PC-3 (cell line): ENCODE measurements at regions not wholly inside any gene's neighbourhood (a gene's known extent, or its start where the extent isn't known, plus 50 kb on each side); places are given as distances from the start of the nearest gene placed in this dataset.

Experiments used
- ATAC-seq: fragments of 200-7000 bp; cut with Tn5 transposase; 2 replicates; pipeline ENCODE4 v1.9.1; 2020; ENCODE audit warnings: mild to moderate bottlenecking, moderate library complexity
- BruUV-seq: library from RNA; stranded (reverse); fragments of 400-500 nt; replicated peaks from 2 replicates; lab custom pipeline; 2021; lab: Mats Ljungman, UMichigan
- CTCF ChIA-PET: fragments of 300-600 bp; sonication (Branson Sonifier 250); formaldehyde crosslinking; loops from one replicate; lab custom pipeline; 2022; ENCODE audit warnings: antibody characterized with exemption; lab: Charles Lee
- POLR2A ChIA-PET: fragments of 300-600 bp; sonication (Branson Sonifier 250); formaldehyde crosslinking; loops from one replicate; lab custom pipeline; 2022; ENCODE audit warnings: antibody characterized with exemption; ENCODE audit not compliant: unreplicated experiment; lab: Charles Lee
- DNase-seq: peaks from one replicate; pipeline ENCODE4 v3.0.0-alpha.2; 2015
- H2AFZ ChIP-seq: fragments of 300-600 bp; sonication (generic); 2 replicates; pipeline ENCODE4 v1.6.0; 2016; ENCODE audit warnings: antibody characterized with exemption, low read length
- H3F3A ChIP-seq: fragments of 300-600 bp; sonication (generic); one replicate; pipeline ENCODE4 v1.6.0; 2017; ENCODE audit warnings: antibody characterized with exemption, low read length, control low read depth, mild to moderate bottlenecking; ENCODE audit not compliant: unreplicated experiment
- H3K27ac ChIP-seq: fragments of 300-600 bp; sonication (generic); 2 replicates; pipeline ENCODE4 v1.5.1; 2016; ENCODE audit warnings: mild to moderate bottlenecking, low read length
- H3K27me3 ChIP-seq: fragments of 300-600 bp; sonication (generic); 2 replicates; pipeline ENCODE4 v1.6.1; 2016; ENCODE audit warnings: low read length, mixed read lengths
- H3K36me3 ChIP-seq: fragments of 300-600 bp; sonication (generic); 2 replicates; pipeline ENCODE4 v1.6.1; 2016; ENCODE audit warnings: low read depth, mixed run types, low read length, mixed read lengths
- H3K4me1 ChIP-seq: fragments of 300-600 bp; sonication (generic); 2 replicates; pipeline ENCODE4 v1.5.1; 2016; ENCODE audit warnings: low read length; ENCODE audit not compliant: insufficient read depth
- H3K4me2 ChIP-seq: fragments of 300-600 bp; sonication (generic); 2 replicates; pipeline ENCODE4 v1.6.0; 2016; ENCODE audit warnings: low read length
- H3K4me3 ChIP-seq: fragments of 300-600 bp; sonication (generic); 2 replicates; pipeline ENCODE4 v1.5.1; 2016; ENCODE audit warnings: mild to moderate bottlenecking, low read length, mixed read lengths
- H3K79me2 ChIP-seq: fragments of 300-600 bp; sonication (generic); 2 replicates; pipeline ENCODE4 v1.6.1; 2017; ENCODE audit warnings: low read length, mixed read lengths
- H3K9ac ChIP-seq: fragments of 300-600 bp; sonication (generic); 2 replicates; pipeline ENCODE4 v1.6.0; 2016; ENCODE audit warnings: mild to moderate bottlenecking, low read length
- H3K9me2 ChIP-seq: fragments of 300-600 bp; sonication (generic); replicated peaks from 2 replicates; pipeline ENCODE4 v1.6.1; 2016; ENCODE audit warnings: mixed run types, low read length, mixed read lengths
- H3K9me3 ChIP-seq: fragments of 300-600 bp; sonication (generic); 2 replicates; pipeline ENCODE4 v1.6.1; 2016; ENCODE audit warnings: low read length, mixed read lengths
- H4K20me1 ChIP-seq: fragments of 300-600 bp; sonication (generic); 2 replicates; pipeline ENCODE4 v1.6.1; 2016; ENCODE audit warnings: low read length, mixed read lengths
- CTCF ChIP-seq: fragments of 300-600 bp; sonication (generic); conservative IDR thresholded peaks from 2 replicates; pipeline ENCODE4 v1.5.1; 2017; ENCODE audit warnings: antibody characterized with exemption, low read depth, mild to moderate bottlenecking, low read length
- EZH2 ChIP-seq: fragments of 300-600 bp; sonication (generic); IDR thresholded peaks from one replicate; pipeline ENCODE4 v1.6.1; 2017; ENCODE audit warnings: antibody characterized with exemption, mild to moderate bottlenecking, low read length; ENCODE audit not compliant: unreplicated experiment
- EZH2phosphoT487 ChIP-seq: fragments of 300-600 bp; sonication (generic); IDR thresholded peaks from 2 replicates; pipeline ENCODE4 v1.6.1; 2018; ENCODE audit warnings: mild to moderate bottlenecking, antibody characterized with exemption, low read length, borderline replicate concordance
- intact Hi-C: fragments of 100-400 bp; cut with micrococcal nuclease; formaldehyde crosslinking; loops from 2 replicates; pipeline ENCODE4 v1.9.0; 2023

GRCh38 chr12:124122722-124123121 is 149.7 kb downstream of the ZNF664 start:
- no peaks in the 10 kb centered on the region for H3F3A ChIP-seq
- peaks cover 83% of the 10 kb centered on the region for H3K27me3 ChIP-seq
- H3K79me2 ChIP-seq = no peaks in the 10 kb centered on the region
- ChIA-PET CTCF (no interaction called here), POLR2A (no interaction called here)
- H3K9ac ChIP-seq = no peak overlapping the region
- no peak overlapping the region for H3K4me2 ChIP-seq
- no peak overlapping the region for H3K27ac ChIP-seq
- no peak overlapping the region for H2AFZ ChIP-seq
- DNase-seq = no peak
- no peaks in the 10 kb centered on the region for H3K9me3 ChIP-seq
- no peak for ATAC-seq
- intact Hi-C loops = no loop called here
- no TSS peak for BruUV-seq
- H4K20me1 ChIP-seq = no peaks in the 10 kb centered on the region
- TF ChIP-seq EZH2phosphoT487 (no peak), CTCF (no peak), EZH2 (no peak)
- H3K4me3 ChIP-seq = no peak overlapping the region
- no peaks in the 10 kb centered on the region for H3K36me3 ChIP-seq
- H3K4me1 ChIP-seq = no peaks in the 10 kb centered on the region
- H3K9me2 ChIP-seq = no peaks in the 10 kb centered on the region

GRCh38 chr12:124123296-124124000 is 150.4 kb downstream of the ZNF664 start:
- Histone ChIP-seq H3K79me2 (no peaks in the 10 kb centered on the region), H3K27me3 (peaks cover 80% of the 10 kb centered on the region), H3F3A (no peaks in the 10 kb centered on the region), H3K4me1 (no peaks in the 10 kb centered on the region), H2AFZ (no peak overlapping the region), H3K4me3 (no peak overlapping the region), H3K36me3 (no peaks in the 10 kb centered on the region), H3K9me3 (no peaks in the 10 kb centered on the region), H3K9me2 (no peaks in the 10 kb centered on the region), H3K9ac (no peak overlapping the region), H3K4me2 (no peak overlapping the region), H4K20me1 (no peaks in the 10 kb centered on the region), H3K27ac (no peak overlapping the region)
- ChIA-PET POLR2A (no interaction called here), CTCF (no interaction called here)
- TF ChIP-seq EZH2phosphoT487 = no peak
- no peak for TF ChIP-seq CTCF
- TF ChIP-seq EZH2 = no peak
- ATAC-seq (no peak), DNase-seq (no peak)
- intact Hi-C loops = no loop called here
- no TSS peak for BruUV-seq

- no peaks in the 10 kb centered on the region for H3K79me2 ChIP-seq
- no peak for TF ChIP-seq CTCF
- TF ChIP-seq EZH2phosphoT487 = no peak
- no peak for TF ChIP-seq EZH2
- H3K4me1 ChIP-seq = no peaks in the 10 kb centered on the region
- ChIA-PET POLR2A (no interaction called here), CTCF (no interaction called here)
- intact Hi-C loops = no loop called here
- no peak overlapping the region for H3K4me2 ChIP-seq
- no TSS peak for BruUV-seq
- ATAC-seq (no peak), DNase-seq (no peak)
- no peaks in the 10 kb centered on the region for H3K36me3 ChIP-seq
- H3K9ac ChIP-seq = no peak overlapping the region
- no peak overlapping the region for H3K27ac ChIP-seq
- H4K20me1 ChIP-seq = no peaks in the 10 kb centered on the region
- peaks cover 81% of the 10 kb centered on the region for H3K27me3 ChIP-seq
- no peaks in the 10 kb centered on the region for H3K9me2 ChIP-seq
- H3K4me3 ChIP-seq = no peak overlapping the region
- H3F3A ChIP-seq = no peaks in the 10 kb centered on the region
- H2AFZ ChIP-seq = no peak overlapping the region
- H3K9me3 ChIP-seq = no peaks in the 10 kb centered on the region
Measured at GRCh38 chr12:124125203-124125871, 152.3 kb downstream of the ZNF664 start.
